ENCODE measurements at regions not wholly inside any gene's neighbourhood (a gene's known extent, or its start where the extent isn't known, plus 50 kb on each side); places are given as distances from the start of the nearest gene placed in this dataset.

GRCh38 chr3:117728226-117728625, 1018.6 kb downstream of the TUSC7 start:
- TF ChIP-seq POLR2A (IDR thresholded peaks at IDR 0.05) (no peak), POLR2AphosphoS5 (IDR thresholded peaks at IDR 0.05) (no peak), EP300 (IDR thresholded peaks at IDR 0.05) (no peak), CTCF (IDR thresholded peaks at IDR 0.05) (no peak)
- Histone ChIP-seq H3K4me1 (no peaks in the 10 kb centered on the region), H3K9me3 (no peaks in the 10 kb centered on the region), H3K36me3 (no peaks in the 10 kb centered on the region), H3K4me3 (no peak overlapping the region), H3K27ac (no peak overlapping the region), H3K27me3 (no peaks in the 10 kb centered on the region)
- 53 to 73% methylated on average over 1 of the region's 1 CpG for WGBS, 2 donors (ENCODE audit: low coverage in 1 of 2)
- no peak for ATAC-seq

- 40 to 49% methylated on average over 3 of the region's 3 CpGs for WGBS, 2 donors (ENCODE audit: low coverage in 1 of 2)
- Histone ChIP-seq H3K9me3 (no peaks in the 10 kb centered on the region), H3K4me1 (no peaks in the 10 kb centered on the region), H3K27me3 (no peaks in the 10 kb centered on the region), H3K4me3 (no peak overlapping the region), H3K27ac (no peak overlapping the region), H3K36me3 (no peaks in the 10 kb centered on the region)
- no peak for ATAC-seq
- TF ChIP-seq POLR2AphosphoS5 (IDR thresholded peaks at IDR 0.05) (no peak), CTCF (IDR thresholded peaks at IDR 0.05) (no peak), EP300 (IDR thresholded peaks at IDR 0.05) (no peak), POLR2A (IDR thresholded peaks at IDR 0.05) (no peak)
Observed at GRCh38 chr3:117734496-117734895, 1024.9 kb downstream of the TUSC7 start.

- H3K9me3 ChIP-seq = no peaks in the 10 kb centered on the region
- H3K36me3 ChIP-seq = no peaks in the 10 kb centered on the region
- H3K27ac ChIP-seq = no peak overlapping the region
- TF ChIP-seq EP300 (IDR thresholded peaks at IDR 0.05) (no peak), CTCF (IDR thresholded peaks at IDR 0.05) (no peak), POLR2A (IDR thresholded peaks at IDR 0.05) (no peak), POLR2AphosphoS5 (IDR thresholded peaks at IDR 0.05) (no peak)
- no peak for ATAC-seq
- H3K4me1 ChIP-seq = no peaks in the 10 kb centered on the region
- peaks cover 5% of the 10 kb centered on the region for H3K27me3 ChIP-seq
- 32 to 41% methylated on average over 2 of the region's 2 CpGs for WGBS, 2 donors (ENCODE audit: low coverage in 1 of 2)
- no peak overlapping the region for H3K4me3 ChIP-seq
Observed at GRCh38 chr3:117735481-117736101, 1026.0 kb downstream of the TUSC7 start.

GRCh38 chr3:117736846-117737245, 1027.3 kb downstream of the TUSC7 start:
- Histone ChIP-seq H3K36me3 (no peaks in the 10 kb centered on the region), H3K4me3 (no peak overlapping the region), H3K27me3 (peaks cover 6% of the 10 kb centered on the region), H3K4me1 (no peaks in the 10 kb centered on the region), H3K27ac (no peak overlapping the region), H3K9me3 (no peaks in the 10 kb centered on the region)
- TF ChIP-seq POLR2AphosphoS5 (IDR thresholded peaks at IDR 0.05) (no peak), POLR2A (IDR thresholded peaks at IDR 0.05) (no peak), CTCF (IDR thresholded peaks at IDR 0.05) (no peak), EP300 (IDR thresholded peaks at IDR 0.05) (no peak)
- ATAC-seq = no peak
- 73 to 92% methylated on average over 3 of the region's 3 CpGs for WGBS, 2 donors (ENCODE audit: low coverage in 1 of 2)

GRCh38 chr3:117743993-117744392, 1034.4 kb downstream of the TUSC7 start:
- no peak overlapping the region for H3K4me3 ChIP-seq
- TF ChIP-seq CTCF (IDR thresholded peaks at IDR 0.05) = no peak
- TF ChIP-seq POLR2A (IDR thresholded peaks at IDR 0.05) = no peak
- no peak for TF ChIP-seq POLR2AphosphoS5 (IDR thresholded peaks at IDR 0.05)
- no peak for TF ChIP-seq EP300 (IDR thresholded peaks at IDR 0.05)
- H3K9me3 ChIP-seq = no peaks in the 10 kb centered on the region
- no peak for ATAC-seq
- H3K4me1 ChIP-seq = no peaks in the 10 kb centered on the region
- H3K36me3 ChIP-seq = no peaks in the 10 kb centered on the region
- WGBS, 2 donors (ENCODE audit: low coverage in 1 of 2) = 55 to 71% methylated on average over 1 of the region's 1 CpG
- peaks cover 6% of the 10 kb centered on the region for H3K27me3 ChIP-seq
- no peak overlapping the region for H3K27ac ChIP-seq
